NB4 (cell line): ENCODE measurements at regions not wholly inside any gene's neighbourhood (a gene's known extent, or its start where the extent isn't known, plus 50 kb on each side); places are given as distances from the start of the nearest gene placed in this dataset.

ENCODE experiments used
- DNase-seq: peaks from one replicate; pipeline ENCODE4 v3.0.0; 2010; ENCODE audit warnings: low read depth
- H3K4me3 ChIP-seq: one replicate; pipeline ENCODE4 v1.5.1; 2011; ENCODE audit warnings: mild to moderate bottlenecking, low read depth, low read length, moderate library complexity
- MAX ChIP-seq: IDR thresholded peaks from 2 replicates; pipeline ENCODE4 v1.6.1; 2011; ENCODE audit warnings: low read depth, low read length
- MYC ChIP-seq: IDR thresholded peaks from 2 replicates; pipeline ENCODE4 v1.6.1; 2011; ENCODE audit warnings: low read depth, low read length
- POLR2A ChIP-seq: IDR thresholded peaks from 2 replicates; pipeline ENCODE4 v1.6.1; 2011; ENCODE audit warnings: mild to moderate bottlenecking; ENCODE audit not compliant: insufficient read length; ENCODE audit errors: extremely low read depth
- TF ChIP-seq, protein P1 (sequence below): IDR thresholded peaks from one replicate; pipeline ENCODE4 v1.5.1; 2012; ENCODE audit warnings: low read depth, low read length

DNA sequence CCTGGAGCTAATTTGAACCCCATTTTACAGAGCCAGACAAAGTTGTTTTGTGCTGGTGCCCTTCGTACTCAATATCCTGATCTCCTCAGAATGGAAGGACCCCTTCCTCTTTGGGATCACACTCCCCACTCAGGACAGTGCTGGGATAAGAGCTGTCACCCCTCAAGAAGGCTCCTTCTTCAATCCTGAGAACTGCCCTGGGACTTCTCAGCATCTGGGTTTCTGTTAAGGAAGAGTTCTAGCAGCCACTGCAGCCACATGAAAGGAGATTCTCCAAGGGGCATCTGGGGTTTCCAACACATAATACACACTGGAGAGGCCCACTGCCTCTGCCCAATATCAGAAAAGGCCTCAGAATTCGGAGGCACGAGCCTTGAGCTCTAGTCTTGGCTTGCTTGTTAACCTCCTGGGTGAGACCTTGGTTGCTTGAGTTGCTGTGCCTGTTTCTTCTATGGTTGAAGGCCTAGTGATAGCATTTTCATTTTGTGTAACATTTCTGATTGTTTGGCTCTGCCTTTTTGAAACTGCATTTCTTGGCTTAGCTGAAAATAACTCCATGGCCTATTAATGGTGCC lies 78.8 kb upstream of the NMNAT3 start:
- no peak overlapping the region for H3K4me3 ChIP-seq
- no peak for DNase-seq
- TF ChIP-seq POLR2A (no peak), MAX (no peak), MYC (no peak)
- TF ChIP-seq, protein P1, sequence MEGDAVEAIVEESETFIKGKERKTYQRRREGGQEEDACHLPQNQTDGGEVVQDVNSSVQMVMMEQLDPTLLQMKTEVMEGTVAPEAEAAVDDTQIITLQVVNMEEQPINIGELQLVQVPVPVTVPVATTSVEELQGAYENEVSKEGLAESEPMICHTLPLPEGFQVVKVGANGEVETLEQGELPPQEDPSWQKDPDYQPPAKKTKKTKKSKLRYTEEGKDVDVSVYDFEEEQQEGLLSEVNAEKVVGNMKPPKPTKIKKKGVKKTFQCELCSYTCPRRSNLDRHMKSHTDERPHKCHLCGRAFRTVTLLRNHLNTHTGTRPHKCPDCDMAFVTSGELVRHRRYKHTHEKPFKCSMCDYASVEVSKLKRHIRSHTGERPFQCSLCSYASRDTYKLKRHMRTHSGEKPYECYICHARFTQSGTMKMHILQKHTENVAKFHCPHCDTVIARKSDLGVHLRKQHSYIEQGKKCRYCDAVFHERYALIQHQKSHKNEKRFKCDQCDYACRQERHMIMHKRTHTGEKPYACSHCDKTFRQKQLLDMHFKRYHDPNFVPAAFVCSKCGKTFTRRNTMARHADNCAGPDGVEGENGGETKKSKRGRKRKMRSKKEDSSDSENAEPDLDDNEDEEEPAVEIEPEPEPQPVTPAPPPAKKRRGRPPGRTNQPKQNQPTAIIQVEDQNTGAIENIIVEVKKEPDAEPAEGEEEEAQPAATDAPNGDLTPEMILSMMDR: no peak

- DNase-seq: no peak
Observed at GRCh38 chr3:139755551-139755950, 77.8 kb upstream of the NMNAT3 start.

GRCh38 chr3:139751789-139752188 lies 74.0 kb upstream of the NMNAT3 start:
- DNase-seq: no peak
- H3K4me3 ChIP-seq: no peak overlapping the region
- TF ChIP-seq MYC: no peak
- no peak for TF ChIP-seq POLR2A
- TF ChIP-seq MAX: no peak
- TF ChIP-seq, protein P1: no peak

More at GRCh38 chr3:139755551-139755950, 77.8 kb upstream of the NMNAT3 start:
- H3K4me3 ChIP-seq: no peak overlapping the region
- TF ChIP-seq MYC (no peak), MAX (no peak), POLR2A (no peak)
- TF ChIP-seq, protein P1: no peak

- no peak overlapping the region for H3K4me3 ChIP-seq
- no peak for TF ChIP-seq MYC
- TF ChIP-seq POLR2A: no peak
- TF ChIP-seq, protein P1: no peak
- TF ChIP-seq MAX: no peak
- DNase-seq: no peak
Observed at GRCh38 chr3:139746481-139746880, 68.7 kb upstream of the NMNAT3 start.

GRCh38 chr3:139745831-139746230 lies 68.1 kb upstream of the NMNAT3 start:
- no peak overlapping the region for H3K4me3 ChIP-seq
- no peak for DNase-seq
- no peak for TF ChIP-seq MYC
- no peak for TF ChIP-seq MAX
- TF ChIP-seq POLR2A: no peak
- TF ChIP-seq, protein P1: no peak

DNA sequence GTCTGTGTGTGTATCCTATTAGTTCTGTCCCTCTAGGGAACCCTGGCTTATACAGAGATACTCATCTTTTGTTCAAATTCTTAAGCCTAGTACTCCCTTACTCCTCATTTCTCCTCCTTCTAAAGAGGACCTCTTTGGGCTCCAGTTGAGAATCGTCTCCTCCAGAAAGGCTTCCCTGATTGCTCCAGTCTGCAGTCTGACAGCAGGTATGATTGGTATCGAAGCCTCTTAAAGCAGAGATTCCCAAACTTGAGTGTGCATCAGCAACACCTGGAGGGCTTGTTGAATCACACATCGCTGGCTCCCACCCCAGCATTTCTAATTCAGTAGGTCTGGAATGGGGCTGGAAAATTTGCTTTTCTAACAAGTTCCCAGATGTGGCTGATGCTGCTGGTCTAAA lies 60.9 kb upstream of the NMNAT3 start:
- H3K4me3 ChIP-seq: no peak overlapping the region
- no peak for TF ChIP-seq POLR2A
- no peak for TF ChIP-seq MYC
- TF ChIP-seq, protein P1: no peak
- no peak for TF ChIP-seq MAX
- no peak for DNase-seq
